Caco-2 (cell line): ENCODE measurements at regions not wholly inside any gene's neighbourhood (a gene's known extent, or its start where the extent isn't known, plus 50 kb on each side); places are given as distances from the start of the nearest gene placed in this dataset.

ENCODE experiments used
- BruUV-seq: library from RNA; stranded (reverse); fragments of 400-500 nt; replicated peaks from 2 replicates; lab custom pipeline; 2021; lab: Mats Ljungman, UMichigan
- CTCF ChIA-PET: fragments of 300-600 bp; sonication (Branson Sonifier 250); formaldehyde crosslinking; loops from one replicate; lab custom pipeline; 2022; ENCODE audit warnings: antibody characterized with exemption; lab: Charles Lee
- POLR2A ChIA-PET: fragments of 300-600 bp; sonication (Branson Sonifier 250); formaldehyde crosslinking; loops from one replicate; lab custom pipeline; 2022; ENCODE audit warnings: antibody characterized with exemption; lab: Charles Lee
- DNase-seq, 2 experiments: peaks; one replicate each; pipeline versions ENCODE4 v3.0.0 to v3.0.0-alpha.2; 2020 to 2022
- H3K27me3 ChIP-seq: replicated peaks from 2 replicates; pipeline ENCODE4 v1.6.0; 2011; ENCODE audit warnings: low read length; ENCODE audit not compliant: control insufficient read depth, insufficient read depth
- H3K36me3 ChIP-seq: 2 replicates; pipeline ENCODE4 v1.5.1; 2011; ENCODE audit warnings: low read length; ENCODE audit not compliant: control insufficient read depth, insufficient read depth
- H3K4me1 ChIP-seq: fragments of 250-450 bp; sonication (Bioruptor Pico); 2 replicates; pipeline ENCODE4 v1.5.1; 2020; ENCODE audit warnings: mild to moderate bottlenecking
- H3K4me3 ChIP-seq: 2 replicates; pipeline ENCODE4 v1.5.1; 2011; ENCODE audit warnings: low read depth, mild to moderate bottlenecking, control low read depth, low read length
- H3K9me3 ChIP-seq: fragments of 250-450 bp; sonication (Bioruptor Pico); 2 replicates; pipeline ENCODE4 v1.5.1; 2020; ENCODE audit warnings: mild to moderate bottlenecking, moderate library complexity
- H3K27ac Mint-ChIP-seq: one replicate; pipeline ENCODE4 v1.8.0; 2022; ENCODE audit warnings: mixed read lengths; ENCODE audit not compliant: unreplicated experiment
- H3K27me3 Mint-ChIP-seq: one replicate; pipeline ENCODE4 v1.8.0; 2022; ENCODE audit warnings: mixed read lengths; ENCODE audit not compliant: insufficient read depth, unreplicated experiment
- H3K36me3 Mint-ChIP-seq: one replicate; pipeline ENCODE4 v1.8.0; 2022; ENCODE audit warnings: mild to moderate bottlenecking, mixed read lengths; ENCODE audit not compliant: insufficient read depth, unreplicated experiment
- H3K4me1 Mint-ChIP-seq: one replicate; pipeline ENCODE4 v1.8.0; 2022; ENCODE audit warnings: low read depth, mixed read lengths; ENCODE audit not compliant: unreplicated experiment
- H3K4me3 Mint-ChIP-seq: one replicate; pipeline ENCODE4 v1.8.0; 2022; ENCODE audit warnings: mild to moderate bottlenecking, moderate library complexity, mixed read lengths; ENCODE audit not compliant: unreplicated experiment
- H3K9me3 Mint-ChIP-seq: one replicate; pipeline ENCODE4 v1.8.0; 2022; ENCODE audit warnings: mixed read lengths; ENCODE audit not compliant: unreplicated experiment
- CTCF ChIP-seq, 2 experiments: fragments of 200-600 bp in 1 of 2; IDR thresholded peaks; 1 replicate in 1 of 2; 2 replicates in 1 of 2; pipeline versions ENCODE4 v1.5.1 to v1.8.0; 2011 to 2022; ENCODE audit warnings: antibody characterized with exemption in 1 of 2, control low read depth in 1 of 2, inconsistent platforms in 1 of 2, low read depth in 1 of 2, low read length in 1 of 2, mild to moderate bottlenecking in 1 of 2, moderate library complexity in 1 of 2; ENCODE audit not compliant: insufficient read depth in 1 of 2, severe bottlenecking in 1 of 2, unreplicated experiment in 1 of 2
- intact Hi-C: fragments of 100-400 bp; cut with micrococcal nuclease; formaldehyde crosslinking; loops from one replicate; pipeline ENCODE4 v1.10.0; 2022; ENCODE audit not compliant: unreplicated experiment

GRCh38 chr4:124415146-124415545, 297.4 kb downstream of the ANKRD50 start:
- BruUV-seq: no TSS peak
- DNase-seq: no peak
- no peaks in the 10 kb centered on the region for H3K36me3 ChIP-seq
- Mint-ChIP-seq H3K4me3 (no peak overlapping the region), H3K4me1 (no peaks in the 10 kb centered on the region), H3K9me3 (no peaks in the 10 kb centered on the region), H3K27ac (no peak overlapping the region), H3K27me3 (no peaks in the 10 kb centered on the region), H3K36me3 (no peaks in the 10 kb centered on the region)
- TF ChIP-seq CTCF (IDR thresholded peaks at IDR 0.05; ENCODE audit: insufficient read depth in 1 of 2, low read depth in 1 of 2, low read length in 1 of 2, severe bottlenecking in 1 of 2, unreplicated experiment in 1 of 2): no peak
- ChIA-PET POLR2A (no interaction called here), CTCF (no interaction called here)
- no peak overlapping the region for H3K4me3 ChIP-seq
- H3K4me1 ChIP-seq: no peaks in the 10 kb centered on the region
- intact Hi-C loops: no loop called here
- no peaks in the 10 kb centered on the region for H3K27me3 ChIP-seq
- no peaks in the 10 kb centered on the region for H3K9me3 ChIP-seq

DNA sequence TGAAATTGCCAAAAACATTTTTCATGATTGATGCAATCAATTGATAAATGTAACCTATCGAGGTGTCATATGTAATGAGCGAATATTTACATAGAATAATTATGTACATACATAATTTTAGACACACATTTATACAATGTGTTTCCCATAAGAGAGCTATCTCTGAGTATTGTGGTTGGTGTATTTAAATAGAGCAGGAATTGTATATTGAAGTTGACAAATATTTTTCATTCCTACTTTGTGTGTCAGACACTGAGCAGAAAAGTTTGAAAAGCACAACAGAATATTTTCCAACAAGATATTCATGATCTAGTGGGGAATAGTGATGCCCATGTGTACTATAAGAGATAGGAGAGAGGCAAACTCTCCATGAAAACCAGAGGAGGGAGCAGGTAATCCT, 295.2 kb downstream of the ANKRD50 start:
- no peak overlapping the region for H3K4me3 ChIP-seq
- no peaks in the 10 kb centered on the region for H3K27me3 Mint-ChIP-seq
- ChIA-PET CTCF (no interaction called here), POLR2A (no interaction called here)
- no peaks in the 10 kb centered on the region for H3K36me3 Mint-ChIP-seq
- no peak overlapping the region for H3K4me3 Mint-ChIP-seq
- TF ChIP-seq CTCF (IDR thresholded peaks at IDR 0.05; ENCODE audit: insufficient read depth in 1 of 2, low read depth in 1 of 2, low read length in 1 of 2, severe bottlenecking in 1 of 2, unreplicated experiment in 1 of 2): no peak
- no peaks in the 10 kb centered on the region for H3K4me1 ChIP-seq
- BruUV-seq: no TSS peak
- no peaks in the 10 kb centered on the region for H3K9me3 Mint-ChIP-seq
- no peaks in the 10 kb centered on the region for H3K36me3 ChIP-seq
- intact Hi-C loops: no loop called here
- H3K27ac Mint-ChIP-seq: no peak overlapping the region
- no peaks in the 10 kb centered on the region for H3K27me3 ChIP-seq
- H3K9me3 ChIP-seq: no peaks in the 10 kb centered on the region
- no peak for DNase-seq
- H3K4me1 Mint-ChIP-seq: no peaks in the 10 kb centered on the region

- intact Hi-C loops: no loop called here
- Mint-ChIP-seq H3K36me3 (no peaks in the 10 kb centered on the region), H3K27me3 (peaks cover 3% of the 10 kb centered on the region), H3K27ac (no peak overlapping the region), H3K4me1 (no peaks in the 10 kb centered on the region), H3K4me3 (no peak overlapping the region), H3K9me3 (no peaks in the 10 kb centered on the region)
- TF ChIP-seq CTCF (IDR thresholded peaks at IDR 0.05; ENCODE audit: insufficient read depth in 1 of 2, low read depth in 1 of 2, low read length in 1 of 2, severe bottlenecking in 1 of 2, unreplicated experiment in 1 of 2): no peak
- no peak for DNase-seq
- ChIA-PET POLR2A (no interaction called here), CTCF (no interaction called here)
- no peaks in the 10 kb centered on the region for H3K4me1 ChIP-seq
- H3K4me3 ChIP-seq: no peak overlapping the region
- H3K27me3 ChIP-seq: no peaks in the 10 kb centered on the region
- no TSS peak for BruUV-seq
- H3K9me3 ChIP-seq: no peaks in the 10 kb centered on the region
- H3K36me3 ChIP-seq: no peaks in the 10 kb centered on the region
Measured at GRCh38 chr4:124420166-124420695, 292.3 kb downstream of the ANKRD50 start.
